ENCODE measurements at regions not wholly inside any gene's neighbourhood (a gene's known extent, or its start where the extent isn't known, plus 50 kb on each side); places are given as distances from the start of the nearest gene placed in this dataset.

GRCh38 chr15:47386459-47386858 lies 330.8 kb upstream of the SEMA6D start:
- no peak for DNase-seq (ENCODE audit: low read depth in 1 of 2, low spot score in 1 of 2)

DNA sequence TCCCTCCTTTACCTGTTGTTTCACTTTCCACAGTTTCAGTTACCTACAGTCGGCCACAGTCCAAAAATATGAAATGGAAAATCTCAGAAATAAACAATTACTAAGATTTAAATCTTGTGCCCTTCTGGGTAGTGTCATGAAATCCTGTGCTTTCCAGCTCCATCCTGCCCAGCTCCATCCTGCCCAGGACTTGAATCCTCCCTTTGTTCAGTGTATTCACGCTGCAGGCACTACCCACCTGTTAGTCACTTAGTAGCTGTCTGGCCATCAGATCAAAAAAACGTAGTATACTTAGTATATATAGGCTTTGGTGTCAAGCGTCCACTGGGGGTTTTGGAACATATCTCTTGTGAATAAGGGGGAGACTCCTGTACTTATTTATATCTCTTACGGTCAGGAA lies 329.0 kb upstream of the SEMA6D start:
- no peak for DNase-seq (ENCODE audit: low read depth in 1 of 2, low spot score in 1 of 2)

- no peak for DNase-seq (ENCODE audit: low read depth in 1 of 2, low spot score in 1 of 2)
Observed at GRCh38 chr15:47390208-47390765, 327.0 kb upstream of the SEMA6D start.

GRCh38 chr15:47394286-47394809 lies 323.0 kb upstream of the SEMA6D start:
- no peak for DNase-seq (ENCODE audit: low read depth in 1 of 2, low spot score in 1 of 2)

DNA sequence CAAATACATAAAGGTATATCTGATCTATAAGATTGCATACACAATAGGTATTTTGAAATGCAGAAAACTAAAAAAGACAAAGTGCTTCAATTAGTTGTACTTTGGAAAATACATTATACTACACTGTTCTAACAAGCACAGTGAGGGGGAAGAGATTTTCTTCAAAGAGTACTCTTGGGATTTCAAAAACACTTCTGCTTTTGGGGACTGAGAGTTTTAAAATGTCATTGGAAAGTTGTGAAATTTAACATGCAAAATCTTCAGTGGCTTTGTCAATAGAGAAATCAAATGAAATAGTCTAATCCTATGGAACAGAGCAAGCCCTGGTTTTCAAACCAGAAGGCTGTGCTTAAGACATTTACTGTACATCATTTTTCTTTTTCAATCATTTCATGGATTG lies 322.2 kb upstream of the SEMA6D start:
- DNase-seq (ENCODE audit: low read depth in 1 of 2, low spot score in 1 of 2), result no peak

DNA sequence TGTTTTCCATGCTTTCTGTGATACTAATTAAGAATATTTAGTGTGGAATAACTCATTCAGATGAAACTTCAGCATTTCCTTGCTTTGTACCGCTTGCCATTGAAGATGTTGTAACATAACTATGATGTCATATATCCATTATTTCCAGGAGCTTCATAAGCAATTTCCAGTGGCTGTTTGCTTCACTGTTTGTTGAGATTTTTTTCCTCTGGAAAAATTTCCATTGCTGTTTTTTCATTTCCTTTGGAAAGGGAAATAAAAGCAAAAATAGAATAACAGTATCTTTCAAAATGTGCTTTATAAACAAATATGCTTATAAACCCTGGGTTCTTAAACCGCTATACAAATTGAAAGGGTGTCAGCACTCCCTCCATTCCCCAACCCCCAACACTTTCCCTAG lies 319.6 kb upstream of the SEMA6D start:
- no peak for DNase-seq (ENCODE audit: low read depth in 1 of 2, low spot score in 1 of 2)

DNA sequence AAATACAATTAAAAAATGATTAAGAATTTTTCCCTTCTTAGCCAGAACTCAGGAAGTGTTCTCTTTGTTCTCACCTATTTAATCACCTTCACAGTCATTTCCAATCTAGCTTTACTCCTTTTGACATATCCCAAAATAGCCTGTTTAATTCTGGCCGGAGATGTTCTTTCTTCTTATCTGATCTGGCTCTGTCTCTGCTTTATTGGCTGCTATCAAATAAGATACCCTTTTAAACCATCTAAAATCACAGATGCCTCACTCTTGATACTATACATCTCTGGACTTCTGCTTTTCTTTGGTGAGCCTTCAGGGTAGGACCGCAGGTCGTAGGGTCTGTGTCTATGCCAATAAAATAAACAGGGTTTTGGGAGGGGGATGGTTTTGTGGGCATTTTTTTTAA lies 319.2 kb upstream of the SEMA6D start:
- no peak for DNase-seq (ENCODE audit: low read depth in 1 of 2, low spot score in 1 of 2)

- DNase-seq (ENCODE audit: low read depth in 1 of 2, low spot score in 1 of 2), result no peak
Observed at GRCh38 chr15:47398594-47398993, 318.7 kb upstream of the SEMA6D start.

DNA sequence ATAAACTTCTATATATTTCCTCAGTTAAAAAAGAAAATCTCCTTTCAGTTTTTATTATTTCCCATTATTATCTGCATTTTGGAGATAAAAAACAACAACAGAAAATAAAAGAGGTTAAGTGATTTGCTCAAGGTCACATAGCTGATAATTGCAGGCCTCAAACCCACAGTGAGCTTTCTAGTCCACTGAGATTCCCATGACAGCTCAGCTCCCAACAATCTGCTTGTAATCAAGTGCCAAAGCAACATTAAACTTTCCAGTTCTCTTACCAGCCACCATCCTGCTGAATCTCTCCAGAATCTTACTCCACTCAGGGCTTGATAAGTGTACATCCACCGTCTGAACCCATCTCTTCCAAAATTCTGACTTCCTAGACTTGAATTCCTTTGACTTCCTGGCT lies 318.2 kb upstream of the SEMA6D start:
- no peak for DNase-seq (ENCODE audit: low read depth in 1 of 2, low spot score in 1 of 2)

GRCh38 chr15:47400603-47401002 lies 316.7 kb upstream of the SEMA6D start:
- no peak for DNase-seq (ENCODE audit: low read depth in 1 of 2, low spot score in 1 of 2)

GRCh38 chr15:47401427-47401826 lies 315.9 kb upstream of the SEMA6D start:
- no peak for DNase-seq (ENCODE audit: low read depth in 1 of 2, low spot score in 1 of 2)

GRCh38 chr15:47402829-47403228 lies 314.5 kb upstream of the SEMA6D start:
- DNase-seq (ENCODE audit: low read depth in 1 of 2, low spot score in 1 of 2), result no peak

GRCh38 chr15:47404877-47405276 lies 312.4 kb upstream of the SEMA6D start:
- DNase-seq (ENCODE audit: low read depth in 1 of 2, low spot score in 1 of 2), result no peak

DNA sequence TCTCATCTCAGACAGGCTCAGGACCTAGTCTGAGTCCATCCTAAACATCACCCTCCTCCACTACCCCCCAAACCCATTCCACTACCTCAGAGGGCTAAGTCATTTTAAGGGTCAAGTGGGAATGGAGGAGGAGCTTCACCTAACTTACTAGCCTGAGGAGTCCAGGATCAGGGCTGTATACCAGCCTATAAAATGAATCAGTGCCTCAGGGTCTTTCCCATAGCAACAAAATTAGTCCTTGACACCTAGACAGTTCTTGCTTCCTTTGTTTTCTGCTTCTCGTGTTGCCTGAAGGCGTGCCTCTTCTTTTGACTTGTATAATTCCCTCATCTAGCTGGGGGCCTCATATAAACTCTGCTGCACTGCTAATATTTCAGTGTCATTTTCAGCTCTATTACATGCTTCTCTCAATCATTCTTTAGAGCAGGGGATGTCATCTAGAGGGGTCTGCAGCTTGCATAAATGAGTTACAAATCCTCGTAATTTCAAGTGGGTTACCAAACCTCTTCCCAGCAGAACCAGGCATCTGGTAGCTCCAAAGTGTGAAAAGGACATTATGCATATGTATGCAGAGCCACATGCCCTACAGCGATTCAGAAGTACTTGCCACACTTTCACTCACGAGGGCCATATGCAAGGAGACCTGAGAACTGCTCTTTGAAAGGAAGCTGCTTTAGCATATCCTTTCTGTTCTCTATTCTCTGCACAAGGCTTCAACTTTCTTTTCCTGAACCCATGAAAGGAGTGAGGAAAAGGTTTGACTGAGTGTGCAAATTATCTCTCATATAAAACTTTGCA lies 311.7 kb upstream of the SEMA6D start:
- no peak for DNase-seq (ENCODE audit: low read depth in 1 of 2, low spot score in 1 of 2)

DNA sequence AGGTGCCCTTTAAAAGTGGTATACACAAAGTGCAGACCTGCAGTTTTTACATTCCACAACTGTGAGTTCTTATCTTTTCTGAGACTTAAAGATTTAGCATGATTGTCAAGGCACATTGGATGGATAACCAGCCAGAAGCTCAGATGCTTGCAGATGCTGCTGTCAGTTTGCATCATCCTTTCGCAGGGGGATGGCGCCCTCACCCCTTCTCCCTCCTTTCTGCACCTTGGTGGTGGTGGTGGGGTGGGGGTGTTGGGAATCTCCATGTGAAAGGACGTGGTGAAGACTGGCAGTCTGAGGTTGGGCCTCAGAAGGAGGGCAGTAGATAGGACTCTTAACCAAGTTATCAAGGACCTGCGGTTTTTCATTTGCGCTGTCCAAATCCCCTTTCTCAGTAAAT lies 309.6 kb upstream of the SEMA6D start:
- no peak for DNase-seq (ENCODE audit: low read depth in 1 of 2, low spot score in 1 of 2)

GRCh38 chr15:47409038-47409437 lies 308.3 kb upstream of the SEMA6D start:
- no peak for DNase-seq (ENCODE audit: low read depth in 1 of 2, low spot score in 1 of 2)

DNA sequence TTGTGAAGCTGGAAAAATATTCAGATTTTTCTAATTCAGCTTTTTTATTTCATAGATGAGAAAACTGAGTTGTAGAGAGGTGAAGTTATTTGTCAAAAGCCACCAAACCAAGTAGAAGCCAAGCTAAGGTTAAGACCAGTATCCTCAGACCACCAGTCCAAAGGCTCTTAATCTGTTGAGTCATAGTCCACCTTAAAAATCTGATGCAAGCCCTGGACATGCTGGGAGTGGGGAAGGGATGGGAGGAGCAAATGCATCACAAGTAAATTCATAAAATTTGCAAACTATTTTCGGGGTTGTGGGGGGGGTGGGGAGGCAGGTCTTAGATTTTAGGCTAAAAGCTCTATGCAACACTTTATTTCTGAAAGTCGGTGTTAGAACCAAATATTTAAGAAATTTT lies 307.7 kb upstream of the SEMA6D start:
- no peak for DNase-seq (ENCODE audit: low read depth in 1 of 2, low spot score in 1 of 2)

- DNase-seq (ENCODE audit: low read depth in 1 of 2, low spot score in 1 of 2), result no peak
Observed at GRCh38 chr15:47410247-47410646, 307.1 kb upstream of the SEMA6D start.

- DNase-seq (ENCODE audit: low read depth in 1 of 2, low spot score in 1 of 2), result no peak
Observed at GRCh38 chr15:47411733-47412132, 305.6 kb upstream of the SEMA6D start.

GRCh38 chr15:47412136-47412535 lies 305.2 kb upstream of the SEMA6D start:
- DNase-seq (ENCODE audit: low read depth in 1 of 2, low spot score in 1 of 2), result no peak

DNA sequence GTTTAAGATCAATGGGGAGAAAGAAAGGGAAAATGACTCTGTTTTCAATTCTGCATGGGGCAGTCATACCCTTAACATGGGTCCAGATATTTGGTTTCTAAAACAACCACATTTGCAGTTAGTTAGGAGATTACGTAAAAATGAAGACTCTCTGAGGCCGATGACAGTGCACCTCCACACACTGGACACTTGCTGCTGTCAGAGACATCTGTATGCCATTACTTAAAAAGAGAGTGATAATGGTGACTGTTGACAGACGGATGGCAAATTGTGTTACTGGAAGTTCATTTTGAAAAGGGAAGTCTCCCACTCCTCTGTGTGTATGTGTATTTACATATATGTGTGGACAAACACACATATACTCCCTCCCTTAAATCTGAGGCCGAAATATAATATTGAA lies 304.5 kb upstream of the SEMA6D start:
- no peak for DNase-seq (ENCODE audit: low read depth in 1 of 2, low spot score in 1 of 2)

DNA sequence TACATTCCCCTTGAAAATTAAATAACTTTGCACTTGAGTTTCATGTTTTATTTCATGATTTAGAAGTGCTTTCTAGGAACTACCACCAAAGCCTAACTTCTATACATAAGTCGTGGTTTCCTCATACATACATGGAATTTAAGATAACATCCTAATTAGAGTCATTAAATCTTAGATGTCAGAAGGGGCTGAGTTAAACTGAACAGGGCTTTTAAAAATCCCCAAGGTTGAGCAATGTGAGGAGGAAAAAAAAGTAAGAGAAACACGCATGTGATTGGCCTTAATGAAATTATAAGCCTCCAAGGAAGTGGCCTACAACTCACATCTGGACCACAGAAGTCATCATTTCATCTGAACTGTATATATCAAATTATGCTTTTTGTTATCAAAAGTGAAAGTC lies 303.1 kb upstream of the SEMA6D start:
- DNase-seq (ENCODE audit: low read depth in 1 of 2, low spot score in 1 of 2), result no peak

DNA sequence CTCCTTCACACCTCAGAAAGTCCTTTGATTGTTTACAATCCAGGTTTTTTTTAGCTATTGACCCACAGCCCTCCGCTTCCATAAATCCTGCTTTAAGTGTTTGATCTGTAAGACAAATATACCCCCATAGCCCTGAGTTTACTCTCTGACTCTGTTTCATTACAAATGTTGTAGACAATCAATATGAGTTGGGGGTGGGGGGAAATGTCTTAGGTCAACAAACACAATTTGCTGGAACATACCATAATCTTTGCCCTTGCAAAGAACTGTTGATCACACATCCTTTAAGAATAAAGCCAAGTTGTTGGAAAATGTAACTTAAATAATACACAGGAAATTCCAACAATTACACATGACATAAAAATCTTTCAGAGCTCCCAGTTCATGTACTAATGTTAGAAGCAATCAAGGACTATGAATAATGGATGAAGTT lies 301.8 kb upstream of the SEMA6D start:
- DNase-seq (ENCODE audit: low read depth in 1 of 2, low spot score in 1 of 2), result no peak
